Astrocyte (in vitro differentiated cells and primary cell): ENCODE measurements at regions not wholly inside any gene's neighbourhood (a gene's known extent, or its start where the extent isn't known, plus 50 kb on each side); places are given as distances from the start of the nearest gene placed in this dataset.

Experiments used
- CTCF ChIP-seq: IDR thresholded peaks from 2 replicates; pipeline ENCODE4 v1.5.1; 2011; ENCODE audit warnings: low read depth, mild to moderate bottlenecking, inconsistent platforms, low read length, moderate library complexity; ENCODE audit not compliant: insufficient read depth
- EZH2 ChIP-seq: IDR thresholded peaks from 2 replicates; pipeline ENCODE4 v1.6.1; 2012; ENCODE audit warnings: mild to moderate bottlenecking, low read length, inconsistent platforms; ENCODE audit not compliant: insufficient read depth

- TF ChIP-seq CTCF (no peak), EZH2 (no peak)
These were observed 49.9 kb upstream of the GALR1 start for GRCh38 chr18:77199707-77200106.
